CD1c-positive myeloid dendritic cell (primary cell): ENCODE measurements at regions not wholly inside any gene's neighbourhood (a gene's known extent, or its start where the extent isn't known, plus 50 kb on each side); places are given as distances from the start of the nearest gene placed in this dataset.

Source experiments
- DNase-seq: peaks from one replicate; pipeline ENCODE4 v3.0.0-alpha.2; 2016; ENCODE audit errors: extremely low spot score

DNA sequence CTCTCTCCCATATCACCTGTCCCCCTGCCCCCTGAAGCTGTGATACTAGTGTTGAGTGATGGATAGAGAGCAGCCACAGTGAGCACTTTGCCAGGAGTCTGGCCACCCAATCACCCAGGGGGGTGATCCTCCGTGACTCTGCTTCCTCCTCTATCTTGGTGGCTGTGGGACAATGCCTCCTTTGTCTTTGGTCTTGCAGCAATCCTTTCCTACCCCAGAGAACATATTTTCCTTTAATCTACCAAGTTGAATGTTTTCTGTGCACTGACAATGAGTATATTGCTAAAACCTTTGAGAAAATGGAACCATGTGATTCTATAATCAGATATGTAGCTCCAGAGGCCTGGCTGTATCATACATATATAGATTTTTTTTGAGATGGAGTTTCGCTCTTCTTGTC is 58.1 kb upstream of the HEPHL1 start:
- DNase-seq, result no peak

- DNase-seq, result no peak
These were observed 53.9 kb upstream of the HEPHL1 start for GRCh38 chr11:93967258-93967657.

DNA sequence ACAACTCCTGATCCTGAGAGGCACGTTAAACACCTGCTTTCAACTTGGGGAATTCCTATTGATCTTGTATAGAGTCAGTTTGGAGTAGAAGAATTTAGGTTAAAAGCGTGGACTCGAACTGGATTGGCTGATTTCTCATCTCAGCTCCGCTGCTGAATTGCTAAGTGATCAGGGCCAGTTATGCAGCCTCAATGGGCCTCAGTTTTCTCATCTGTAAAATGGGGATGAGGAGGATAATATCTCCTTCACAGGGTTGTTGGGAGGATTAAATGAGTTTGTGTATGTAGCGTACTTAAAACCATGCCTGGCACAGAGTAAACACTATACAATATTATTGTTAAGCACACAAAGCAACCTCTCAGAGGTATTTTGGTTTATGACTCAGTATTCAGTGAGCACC is 53.2 kb upstream of the HEPHL1 start:
- no peak for DNase-seq

GRCh38 chr11:93969925-93970922 is 50.9 kb upstream of the HEPHL1 start:
- DNase-seq, result no peak
